K562 (cell line): ENCODE measurements at regions not wholly inside any gene's neighbourhood (a gene's known extent, or its start where the extent isn't known, plus 50 kb on each side); places are given as distances from the start of the nearest gene placed in this dataset.

ENCODE experiments used
- ATAC-seq: fragments of 200-7000 bp; cut with Tn5 transposase; 3 replicates; pipeline ENCODE4 v1.9.1; 2020; ENCODE audit warnings: moderate library complexity
- BruUV-seq: library from RNA; stranded (reverse); fragments of 400-500 nt; replicated peaks from 2 replicates; lab custom pipeline; 2021; lab: Mats Ljungman, UMichigan
- CTCF ChIA-PET: fragments of 300-600 bp; formaldehyde crosslinking; extraction: SDS; loops from one replicate; lab custom pipeline; 2021; ENCODE audit warnings: low intra/inter-chr PET ratio; lab: Yijun Ruan, JAX
- POLR2A ChIA-PET: fragments of 300-600, 350-650 bp; sonication (Branson Sonifier 250); formaldehyde crosslinking; extraction: SDS; loops from one replicate; lab custom pipeline; 2021; ENCODE audit warnings: antibody characterized with exemption, inconsistent platforms; lab: Yijun Ruan, JAX
- DNase-seq, 4 experiments: peaks; one replicate each; pipeline versions ENCODE4 v3.0.0 to v3.0.0-alpha.2; 2011 to 2018; ENCODE audit warnings: low spot score in 3 of 4, mixed read lengths in 3 of 4; ENCODE audit errors: extremely low read depth in 1 of 4
- FAIRE-seq: peaks from 2 replicates; lab custom pipeline; 2011; peaks lifted over from hg19 to GRCh38; lab: Jason Lieb, UNC
- H2AFZ ChIP-seq: 2 replicates; pipeline ENCODE4 v1.6.0; 2011; ENCODE audit warnings: low read depth, low read length, control low read depth, inconsistent platforms
- H3K27ac ChIP-seq: fragments of 200-600 bp; 3 replicates; pipeline ENCODE4 v1.8.0; 2011; ENCODE audit warnings: low read depth, mild to moderate bottlenecking, control low read depth, inconsistent platforms, low read length, moderate library complexity, mixed read lengths; ENCODE audit errors: extremely low read depth
- H3K27me3 ChIP-seq, 2 experiments: fragments of 300-600 bp in 1 of 2; 2 replicates in 1 of 2; 3 replicates in 1 of 2; pipeline versions ENCODE4 v1.6.0 to v1.8.0; 2011; ENCODE audit warnings: inconsistent platforms in 2 of 2, low read length in 2 of 2, mild to moderate bottlenecking in 1 of 2, mixed read lengths in 1 of 2, moderate library complexity in 1 of 2; ENCODE audit not compliant: control insufficient read depth in 2 of 2, insufficient read depth in 2 of 2
- H3K36me3 ChIP-seq: fragments of 300-600 bp; 3 replicates; pipeline ENCODE4 v1.8.0; 2011; ENCODE audit warnings: mild to moderate bottlenecking, low read length, inconsistent platforms; ENCODE audit not compliant: control insufficient read depth, insufficient read depth
- H3K4me1 ChIP-seq, 2 experiments: fragments of 200-600 bp in 1 of 2; replicated peaks in 1 of 2; 2 replicates in 1 of 2; 3 replicates in 1 of 2; pipeline versions ENCODE4 v1.5.1 to v1.8.0; 2011; ENCODE audit warnings: inconsistent platforms in 2 of 2, low read length in 2 of 2, mild to moderate bottlenecking in 1 of 2, mixed read lengths in 1 of 2, moderate library complexity in 1 of 2; ENCODE audit not compliant: control insufficient read depth in 2 of 2, insufficient read depth in 2 of 2
- H3K4me2 ChIP-seq: 2 replicates; pipeline ENCODE4 v1.6.1; 2011; ENCODE audit warnings: low read length, control low read depth, inconsistent platforms, mixed read lengths; ENCODE audit not compliant: insufficient read depth
- H3K4me3 ChIP-seq: fragments of 200-600 bp; sonication (generic), shearing (Covaris generic); 2 replicates; pipeline ENCODE4 v1.5.1; 2016; ENCODE audit warnings: control low read depth, inconsistent platforms
- H3K79me2 ChIP-seq: fragments of 200-600 bp; 3 replicates; pipeline ENCODE4 v1.8.0; 2011; ENCODE audit warnings: low read length, inconsistent platforms; ENCODE audit not compliant: control insufficient read depth, insufficient read depth
- H3K9ac ChIP-seq, 2 experiments: 2 replicates each; pipeline versions ENCODE4 v1.6.0 to v1.6.1; 2011; ENCODE audit warnings: low read depth in 2 of 2, low read length in 2 of 2, control low read depth in 1 of 2, inconsistent platforms in 1 of 2, mild to moderate bottlenecking in 1 of 2, mixed read lengths in 1 of 2; ENCODE audit not compliant: insufficient read depth in 1 of 2
- H3K9me1 ChIP-seq: one replicate; pipeline ENCODE4 v1.6.0; 2011; ENCODE audit warnings: inconsistent platforms, mild to moderate bottlenecking, low read length, moderate library complexity; ENCODE audit not compliant: control insufficient read depth, insufficient read depth
- H3K9me3 ChIP-seq: replicated peaks from 2 replicates; pipeline ENCODE4 v1.5.1; 2011; ENCODE audit warnings: low read depth, low read length, inconsistent platforms; ENCODE audit not compliant: control insufficient read depth, insufficient read depth
- H4K20me1 ChIP-seq: replicated peaks from 2 replicates; pipeline ENCODE4 v1.6.1; 2011; ENCODE audit warnings: low read length, inconsistent platforms, mixed read lengths; ENCODE audit not compliant: control insufficient read depth, insufficient read depth
- CAMTA2 ChIP-seq: fragments of 250-450 bp; sonication (Bioruptor Pico); conservative IDR thresholded peaks from 2 replicates; pipeline ENCODE4 v1.5.1; 2022
- GATA2 ChIP-seq: sonication (generic); formaldehyde crosslinking; IDR thresholded peaks from 2 replicates; pipeline ENCODE4 v1.4.0; 2020; ENCODE audit warnings: mild to moderate bottlenecking, missing genetic modification reagents
- HNRNPUL1 ChIP-seq: fragments of 200-400 bp; formaldehyde crosslinking; IDR thresholded peaks from 2 replicates; pipeline ENCODE4 v1.6.1; 2017; ENCODE audit warnings: low read length
- IRF2 ChIP-seq: sonication (generic); formaldehyde crosslinking; IDR thresholded peaks from 2 replicates; pipeline ENCODE4 v1.8.1; 2022; ENCODE audit warnings: mild to moderate bottlenecking, missing genetic modification reagents
- RBM25 ChIP-seq: fragments of 200-400 bp; formaldehyde crosslinking; IDR thresholded peaks from 2 replicates; pipeline ENCODE4 v1.6.1; 2018; ENCODE audit warnings: low read length, low read depth, moderate library complexity; ENCODE audit not compliant: severe bottlenecking
- STAT5B ChIP-seq: fragments of 250-450 bp; sonication (Bioruptor Pico); IDR thresholded peaks from 2 replicates; pipeline ENCODE4 v1.8.0; 2021; ENCODE audit warnings: mild to moderate bottlenecking, inconsistent platforms
- ZKSCAN3 ChIP-seq: fragments of 250-450 bp; sonication (Bioruptor Pico); IDR thresholded peaks from 2 replicates; pipeline ENCODE4 v1.4.0; 2020
- ZNF263 ChIP-seq: sonication (generic); formaldehyde crosslinking; IDR thresholded peaks from 2 replicates; pipeline ENCODE4 v1.8.0; 2022; ENCODE audit warnings: mild to moderate bottlenecking, missing genetic modification reagents, borderline replicate concordance
- in situ Hi-C: fragments of 300-500 bp; cut with MboI; formaldehyde crosslinking; loops from 4 replicates; pipeline ENCODE4 v1.15.0; 2018; ENCODE audit warnings: inconsistent platforms, mixed read lengths
- intact Hi-C: fragments of 100-400 bp; cut with micrococcal nuclease; formaldehyde crosslinking; loops from 2 replicates; pipeline ENCODE4 v1.14.2; 2022
- TF ChIP-seq, protein P1 (sequence below): fragments of 450-650 bp; IDR thresholded peaks from 2 replicates; pipeline ENCODE4 v1.6.1; 2018; ENCODE audit warnings: mild to moderate bottlenecking, low read depth; ENCODE audit not compliant: partially characterized antibody
- TF ChIP-seq, protein P2 (sequence below), 2 experiments: fragments of 450-650 bp; formaldehyde crosslinking in 1 of 2; IDR thresholded peaks; 2 replicates each; pipeline versions ENCODE4 v1.4.0 to v1.6.1; 2014 to 2020; ENCODE audit warnings: mild to moderate bottlenecking in 2 of 2, borderline replicate concordance in 1 of 2, low read depth in 1 of 2
- TF ChIP-seq, protein P3 (sequence below): fragments of 250-450 bp; sonication (Bioruptor Pico); IDR thresholded peaks from 2 replicates; pipeline ENCODE4 v1.4.0; 2020; ENCODE audit warnings: mild to moderate bottlenecking, moderate library complexity

DNA sequence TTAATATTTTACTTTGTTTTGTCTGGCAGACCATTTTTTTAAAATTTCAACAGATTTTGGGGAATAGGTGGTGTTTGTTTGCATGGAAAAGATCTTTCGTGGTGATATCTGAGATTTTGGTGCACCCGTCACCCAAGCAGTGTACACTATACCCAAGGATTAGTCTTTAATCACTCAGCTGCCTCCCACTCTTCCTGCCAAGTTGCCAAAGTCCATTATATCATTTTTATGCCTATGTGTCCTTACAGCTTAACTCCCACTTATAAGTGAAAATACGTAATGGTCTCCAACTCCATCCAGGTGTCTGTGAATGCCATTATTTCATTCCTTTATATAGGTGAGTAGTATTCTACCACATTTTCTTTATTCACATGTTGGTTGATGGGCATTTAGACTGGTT, 281.7 kb upstream of the GK2 start (continued):
- TF ChIP-seq, protein P1, sequence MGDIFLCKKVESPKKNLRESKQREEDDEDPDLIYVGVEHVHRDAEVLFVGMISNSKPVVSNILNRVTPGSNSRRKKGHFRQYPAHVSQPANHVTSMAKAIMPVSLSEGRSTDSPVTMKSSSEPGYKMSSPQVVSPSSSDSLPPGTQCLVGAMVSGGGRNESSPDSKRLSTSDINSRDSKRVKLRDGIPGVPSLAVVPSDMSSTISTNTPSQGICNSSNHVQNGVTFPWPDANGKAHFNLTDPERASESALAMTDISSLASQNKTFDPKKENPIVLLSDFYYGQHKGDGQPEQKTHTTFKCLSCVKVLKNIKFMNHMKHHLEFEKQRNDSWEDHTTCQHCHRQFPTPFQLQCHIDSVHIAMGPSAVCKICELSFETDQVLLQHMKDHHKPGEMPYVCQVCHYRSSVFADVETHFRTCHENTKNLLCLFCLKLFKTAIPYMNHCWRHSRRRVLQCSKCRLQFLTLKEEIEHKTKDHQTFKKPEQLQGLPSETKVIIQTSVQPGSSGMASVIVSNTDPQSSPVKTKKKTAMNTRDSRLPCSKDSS = no peak
- TF ChIP-seq ZKSCAN3 (CRISPR knock-in tag) = no peak

DNA sequence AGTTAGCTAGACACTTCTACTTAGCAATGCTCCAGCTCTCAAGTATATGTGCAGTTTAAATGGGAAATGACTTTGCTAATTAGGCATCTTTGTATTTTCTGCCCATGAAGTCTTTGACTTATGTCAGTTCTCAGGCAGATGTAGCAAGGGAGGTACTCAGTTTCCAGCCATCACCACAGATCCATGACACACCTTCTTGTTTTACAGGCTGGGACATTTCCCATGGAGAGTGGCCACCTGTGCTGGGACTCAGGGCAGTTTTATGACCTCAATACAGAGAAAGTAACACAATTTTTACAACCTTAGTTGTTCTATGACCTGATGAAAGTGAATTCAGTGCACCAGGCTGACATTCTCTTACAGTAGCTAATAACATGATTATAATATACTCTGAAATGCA, 280.7 kb upstream of the GK2 start:
- ChIA-PET POLR2A (interaction anchor here (1.4 kb wide), 1 partner anchor 10 kb away, joined by 4 read pairs; no protein-coding TSS in a partner anchor), CTCF (no interaction called here)
- no peak overlapping the region for H2AFZ ChIP-seq
- no peak overlapping the region for H3K4me3 ChIP-seq
- H3K4me2 ChIP-seq = no peak overlapping the region
- DNase-seq (no peak), FAIRE-seq (no peak), ATAC-seq (no peak)
- H3K36me3 ChIP-seq = no peaks in the 10 kb centered on the region
- BruUV-seq = no TSS peak
- in situ Hi-C loops (no loop called here), intact Hi-C loops (no loop called here)
- no peak overlapping the region for H3K27ac ChIP-seq
- no peaks in the 10 kb centered on the region for H3K9me3 ChIP-seq
- no peaks in the 10 kb centered on the region for H4K20me1 ChIP-seq
- H3K27me3 ChIP-seq = no peaks in the 10 kb centered on the region
- H3K79me2 ChIP-seq = no peaks in the 10 kb centered on the region
- H3K9me1 ChIP-seq = no peaks in the 10 kb centered on the region
- no peaks in the 10 kb centered on the region for H3K4me1 ChIP-seq
- no peak overlapping the region for H3K9ac ChIP-seq
- TF ChIP-seq, protein P2, sequence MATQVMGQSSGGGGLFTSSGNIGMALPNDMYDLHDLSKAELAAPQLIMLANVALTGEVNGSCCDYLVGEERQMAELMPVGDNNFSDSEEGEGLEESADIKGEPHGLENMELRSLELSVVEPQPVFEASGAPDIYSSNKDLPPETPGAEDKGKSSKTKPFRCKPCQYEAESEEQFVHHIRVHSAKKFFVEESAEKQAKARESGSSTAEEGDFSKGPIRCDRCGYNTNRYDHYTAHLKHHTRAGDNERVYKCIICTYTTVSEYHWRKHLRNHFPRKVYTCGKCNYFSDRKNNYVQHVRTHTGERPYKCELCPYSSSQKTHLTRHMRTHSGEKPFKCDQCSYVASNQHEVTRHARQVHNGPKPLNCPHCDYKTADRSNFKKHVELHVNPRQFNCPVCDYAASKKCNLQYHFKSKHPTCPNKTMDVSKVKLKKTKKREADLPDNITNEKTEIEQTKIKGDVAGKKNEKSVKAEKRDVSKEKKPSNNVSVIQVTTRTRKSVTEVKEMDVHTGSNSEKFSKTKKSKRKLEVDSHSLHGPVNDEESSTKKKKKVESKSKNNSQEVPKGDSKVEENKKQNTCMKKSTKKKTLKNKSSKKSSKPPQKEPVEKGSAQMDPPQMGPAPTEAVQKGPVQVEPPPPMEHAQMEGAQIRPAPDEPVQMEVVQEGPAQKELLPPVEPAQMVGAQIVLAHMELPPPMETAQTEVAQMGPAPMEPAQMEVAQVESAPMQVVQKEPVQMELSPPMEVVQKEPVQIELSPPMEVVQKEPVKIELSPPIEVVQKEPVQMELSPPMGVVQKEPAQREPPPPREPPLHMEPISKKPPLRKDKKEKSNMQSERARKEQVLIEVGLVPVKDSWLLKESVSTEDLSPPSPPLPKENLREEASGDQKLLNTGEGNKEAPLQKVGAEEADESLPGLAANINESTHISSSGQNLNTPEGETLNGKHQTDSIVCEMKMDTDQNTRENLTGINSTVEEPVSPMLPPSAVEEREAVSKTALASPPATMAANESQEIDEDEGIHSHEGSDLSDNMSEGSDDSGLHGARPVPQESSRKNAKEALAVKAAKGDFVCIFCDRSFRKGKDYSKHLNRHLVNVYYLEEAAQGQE (IDR thresholded peaks at IDR 0.05; ENCODE audit: borderline replicate concordance) = no peak
- TF ChIP-seq, protein P2 (CRISPR knock-in tag; IDR thresholded peaks at IDR 0.05; ENCODE audit: low read depth) = no peak
- TF ChIP-seq HNRNPUL1 (no peak), IRF2 (CRISPR knock-in tag) (no peak), GATA2 (CRISPR knock-in tag) (no peak), ZNF263 (CRISPR knock-in tag) (no peak), RBM25 (no peak), CAMTA2 (CRISPR knock-in tag) (no peak), STAT5B (CRISPR knock-in tag) (no peak)
- TF ChIP-seq, protein P3, sequence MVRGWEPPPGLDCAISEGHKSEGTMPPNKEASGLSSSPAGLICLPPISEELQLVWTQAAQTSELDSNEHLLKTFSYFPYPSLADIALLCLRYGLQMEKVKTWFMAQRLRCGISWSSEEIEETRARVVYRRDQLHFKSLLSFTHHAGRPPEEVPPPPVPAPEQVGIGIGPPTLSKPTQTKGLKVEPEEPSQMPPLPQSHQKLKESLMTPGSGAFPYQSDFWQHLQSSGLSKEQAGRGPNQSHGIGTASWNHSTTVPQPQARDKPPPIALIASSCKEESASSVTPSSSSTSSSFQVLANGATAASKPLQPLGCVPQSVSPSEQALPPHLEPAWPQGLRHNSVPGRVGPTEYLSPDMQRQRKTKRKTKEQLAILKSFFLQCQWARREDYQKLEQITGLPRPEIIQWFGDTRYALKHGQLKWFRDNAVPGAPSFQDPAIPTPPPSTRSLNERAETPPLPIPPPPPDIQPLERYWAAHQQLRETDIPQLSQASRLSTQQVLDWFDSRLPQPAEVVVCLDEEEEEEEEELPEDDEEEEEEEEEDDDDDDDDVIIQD = no peak
